ENCODE measurements at regions not wholly inside any gene's neighbourhood (a gene's known extent, or its start where the extent isn't known, plus 50 kb on each side); places are given as distances from the start of the nearest gene placed in this dataset.

DNA sequence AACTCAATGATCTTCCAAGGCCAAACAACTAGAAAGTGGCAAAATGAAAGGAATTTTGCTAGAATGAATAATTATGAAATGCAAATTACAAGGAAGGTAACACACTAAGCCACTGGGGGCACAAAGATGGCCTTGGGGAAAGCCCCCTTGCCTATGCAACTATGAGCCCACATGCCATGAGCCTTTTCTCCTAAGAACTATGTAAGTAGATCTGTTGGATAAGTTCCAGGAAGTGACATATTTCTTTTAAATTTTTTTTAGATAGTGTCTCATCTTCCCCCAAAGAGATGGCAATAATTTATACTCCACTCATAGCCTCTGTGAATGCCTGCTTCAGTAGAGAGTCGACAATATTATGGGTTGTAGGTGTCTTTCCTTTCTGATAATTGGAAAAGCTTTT, 257.8 kb downstream of the AUH start:
- TF ChIP-seq POLR2AphosphoS5 (IDR thresholded peaks at IDR 0.05) = no peak
- TF ChIP-seq, protein P1, sequence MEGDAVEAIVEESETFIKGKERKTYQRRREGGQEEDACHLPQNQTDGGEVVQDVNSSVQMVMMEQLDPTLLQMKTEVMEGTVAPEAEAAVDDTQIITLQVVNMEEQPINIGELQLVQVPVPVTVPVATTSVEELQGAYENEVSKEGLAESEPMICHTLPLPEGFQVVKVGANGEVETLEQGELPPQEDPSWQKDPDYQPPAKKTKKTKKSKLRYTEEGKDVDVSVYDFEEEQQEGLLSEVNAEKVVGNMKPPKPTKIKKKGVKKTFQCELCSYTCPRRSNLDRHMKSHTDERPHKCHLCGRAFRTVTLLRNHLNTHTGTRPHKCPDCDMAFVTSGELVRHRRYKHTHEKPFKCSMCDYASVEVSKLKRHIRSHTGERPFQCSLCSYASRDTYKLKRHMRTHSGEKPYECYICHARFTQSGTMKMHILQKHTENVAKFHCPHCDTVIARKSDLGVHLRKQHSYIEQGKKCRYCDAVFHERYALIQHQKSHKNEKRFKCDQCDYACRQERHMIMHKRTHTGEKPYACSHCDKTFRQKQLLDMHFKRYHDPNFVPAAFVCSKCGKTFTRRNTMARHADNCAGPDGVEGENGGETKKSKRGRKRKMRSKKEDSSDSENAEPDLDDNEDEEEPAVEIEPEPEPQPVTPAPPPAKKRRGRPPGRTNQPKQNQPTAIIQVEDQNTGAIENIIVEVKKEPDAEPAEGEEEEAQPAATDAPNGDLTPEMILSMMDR (IDR thresholded peaks at IDR 0.05) = no peak
